ENCODE measurements at regions not wholly inside any gene's neighbourhood (a gene's known extent, or its start where the extent isn't known, plus 50 kb on each side); places are given as distances from the start of the nearest gene placed in this dataset.
"Not testable (repeated sequence)": the region's sequence is repeated elsewhere in the genome, so short reads cannot be mapped to it uniquely, and the experiment has no call there.

DNA sequence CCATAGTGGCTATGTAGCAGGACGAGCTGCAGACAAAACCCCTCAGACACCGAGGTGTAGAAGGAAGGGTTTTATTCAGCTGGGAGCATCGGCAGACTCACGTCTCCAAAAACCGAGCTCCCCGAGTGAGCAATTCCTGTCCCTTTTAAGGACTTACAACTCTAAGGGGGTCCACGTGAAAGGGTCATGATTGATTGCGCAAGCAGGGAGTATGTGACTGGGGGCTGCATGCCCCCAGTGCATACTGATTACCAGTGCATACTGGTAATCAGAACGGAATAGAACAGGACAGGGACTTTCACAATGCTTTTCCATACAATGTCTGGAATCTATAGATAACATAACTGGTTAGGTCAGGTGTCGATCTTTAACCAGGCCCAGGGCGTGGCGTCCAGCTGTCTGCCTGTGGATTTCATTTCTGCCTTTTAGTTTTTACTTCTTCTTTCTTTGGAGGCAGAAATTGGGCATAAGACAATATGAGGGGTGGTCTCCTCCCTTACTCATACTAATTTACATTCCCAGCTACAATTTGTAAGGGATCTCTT lies 447.3 kb downstream of the OTOL1 start:
- intact Hi-C loops (cut with DNase I); ATAC-seq; DNase-seq (ENCODE audit: missing footprints): not testable (repeated sequence)

DNA sequence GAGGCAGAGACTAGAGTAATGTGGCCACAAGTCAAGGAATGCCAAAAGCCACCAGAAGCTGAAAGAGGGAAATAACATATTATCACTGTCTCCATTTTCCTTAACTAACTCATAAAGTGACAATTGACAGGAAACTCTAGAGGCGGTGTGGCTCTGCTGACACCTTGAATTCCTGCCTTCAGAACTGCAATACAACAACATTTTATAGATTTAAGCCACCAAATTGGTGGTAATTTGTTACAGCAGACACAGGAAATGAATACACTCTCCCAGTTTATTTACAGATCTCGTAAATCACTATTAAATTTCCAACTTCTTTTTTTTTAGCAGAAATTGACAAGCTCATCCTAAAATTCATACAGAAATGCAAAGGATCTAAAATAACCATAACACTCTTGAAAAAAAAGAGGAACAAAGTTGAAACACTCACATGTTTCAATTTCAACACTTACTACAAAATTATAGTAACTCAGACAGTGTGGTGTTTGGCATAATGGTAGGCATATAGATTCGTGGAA lies 449.9 kb downstream of the OTOL1 start:
- ATAC-seq, result no peak
- intact Hi-C loops (cut with DNase I), result no loop called here
- DNase-seq (ENCODE audit: missing footprints), result no peak

DNA sequence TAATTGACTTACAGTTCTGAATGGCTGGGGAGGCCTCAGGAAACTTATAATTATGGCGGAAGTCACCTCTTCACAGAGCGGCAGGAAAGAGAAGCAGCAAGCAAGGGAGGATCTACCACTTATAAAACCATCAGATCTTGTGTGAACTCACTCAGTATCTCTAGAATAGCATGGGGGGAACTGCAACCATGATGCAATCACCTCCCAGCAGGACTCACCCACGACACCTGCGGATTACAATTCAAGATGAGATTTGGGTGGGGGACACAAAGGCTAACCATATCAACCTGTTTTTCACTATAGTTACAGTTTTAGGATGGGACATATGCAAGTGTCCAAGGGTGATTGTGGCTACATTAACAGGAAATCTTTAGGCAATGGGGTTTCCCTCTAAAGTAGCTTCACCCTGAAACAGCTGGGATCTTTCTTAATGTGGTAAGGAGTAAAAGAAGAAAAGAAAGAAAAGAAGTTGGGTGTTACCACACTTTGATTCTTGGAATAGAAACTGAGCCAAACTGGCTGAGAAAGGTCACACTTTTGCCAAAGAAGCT lies 453.8 kb downstream of the OTOL1 start:
- DNase-seq (ENCODE audit: missing footprints), result no peak
- no peak for ATAC-seq
- intact Hi-C loops (cut with DNase I), result no loop called here

DNA sequence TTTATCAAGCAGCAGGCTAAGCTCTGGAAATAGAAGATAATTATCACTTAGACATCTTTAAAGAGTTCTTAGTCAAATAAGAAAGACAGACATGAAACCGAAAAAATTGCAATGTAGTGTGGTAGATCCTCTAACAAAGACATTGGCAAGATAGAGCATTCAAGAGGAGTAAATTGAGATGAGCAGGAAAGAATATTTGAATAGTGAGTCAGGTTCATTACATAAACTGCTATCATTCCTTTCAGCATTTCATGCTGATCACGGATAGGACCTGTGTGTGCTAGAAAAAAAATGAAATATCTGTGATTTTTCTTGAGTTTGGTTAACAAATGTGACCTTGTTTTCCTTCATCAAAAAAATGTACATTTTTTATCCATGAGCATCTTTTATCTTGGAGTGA lies 460.9 kb downstream of the OTOL1 start:
- intact Hi-C loops (cut with DNase I), result no loop called here
- no peak for ATAC-seq
- DNase-seq (ENCODE audit: missing footprints), result no peak

DNA sequence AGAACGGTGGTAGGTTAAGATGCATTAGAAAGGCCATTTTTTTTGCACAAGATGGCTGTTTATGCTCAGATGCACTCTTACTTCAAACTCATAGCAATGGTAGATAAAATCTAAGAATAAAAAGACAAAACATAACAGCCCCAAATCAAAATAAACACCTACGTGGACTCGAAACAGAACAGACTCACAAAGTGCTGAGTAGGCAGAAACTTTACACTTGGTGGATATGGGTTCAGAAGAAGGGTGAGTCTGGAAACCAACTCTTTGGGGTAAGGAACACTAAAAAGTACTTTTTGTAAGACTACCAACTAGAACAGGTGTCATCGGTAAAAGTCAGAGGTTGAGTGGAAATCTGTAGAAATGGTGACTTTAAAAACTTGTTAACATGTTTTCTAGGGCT lies 468.2 kb downstream of the OTOL1 start:
- ATAC-seq (no peak), DNase-seq (ENCODE audit: missing footprints) (no peak)
- intact Hi-C loops (cut with DNase I), result no loop called here

DNA sequence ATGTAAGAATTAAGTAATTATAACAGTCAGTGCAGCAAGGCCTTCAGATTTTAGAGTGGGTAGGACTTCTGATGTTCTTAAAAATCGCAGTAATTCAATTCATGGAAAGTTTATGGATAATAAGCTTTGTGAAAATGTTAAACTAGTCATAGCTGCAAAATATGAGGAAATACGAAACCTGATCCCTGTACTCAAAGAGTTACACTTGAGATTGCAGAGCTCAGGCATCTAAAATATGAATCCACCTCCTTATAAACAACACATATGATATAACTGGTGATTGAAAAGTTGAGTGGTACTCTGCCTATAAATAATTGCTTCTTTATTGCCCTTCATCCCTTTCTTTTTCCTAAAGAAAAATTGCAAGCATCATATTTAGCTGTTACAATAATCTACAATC lies 473.3 kb downstream of the OTOL1 start:
- intact Hi-C loops (cut with DNase I), result no loop called here
- DNase-seq (ENCODE audit: missing footprints) (no peak), ATAC-seq (no peak)

DNA sequence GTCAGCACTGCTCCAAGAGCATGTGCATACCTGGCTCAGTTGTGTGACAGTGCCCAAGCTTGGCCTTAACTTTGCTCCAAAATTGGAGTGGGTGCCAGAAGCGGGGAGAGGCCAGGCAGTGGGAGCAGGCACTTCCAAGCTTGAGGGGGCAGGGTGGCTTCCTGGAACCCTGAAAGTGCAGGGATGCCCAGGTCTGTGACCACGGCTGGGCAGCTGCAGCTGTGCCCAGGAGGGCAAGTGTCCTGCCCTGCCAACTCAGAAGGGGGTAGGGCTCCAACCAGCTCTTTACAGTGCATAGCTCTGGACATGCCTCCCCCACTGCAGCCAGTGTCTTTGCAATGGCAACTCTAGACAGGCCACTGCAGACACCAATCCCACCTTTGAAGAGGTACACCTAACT lies 478.6 kb downstream of the OTOL1 start:
- intact Hi-C loops (cut with DNase I), result no loop called here
- ATAC-seq (no peak), DNase-seq (ENCODE audit: missing footprints) (no peak)

DNA sequence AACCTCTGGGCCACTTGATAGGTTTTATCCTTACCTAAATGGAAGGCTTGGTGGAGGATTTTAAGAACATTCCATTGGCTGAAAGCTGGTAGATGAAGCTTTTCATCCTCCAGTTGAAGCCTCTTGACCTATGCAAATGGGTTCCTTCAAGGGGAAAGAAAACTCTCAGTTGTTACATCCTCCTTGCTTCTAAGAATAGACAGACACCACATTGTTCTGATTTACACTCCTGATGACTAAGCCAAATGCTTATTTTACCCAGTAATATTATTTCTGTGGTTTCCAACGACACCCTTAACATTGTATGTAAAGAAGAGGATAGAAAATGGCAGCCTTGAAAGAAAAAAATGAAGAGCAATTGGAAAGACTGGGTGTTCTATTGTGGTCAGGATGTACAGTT lies 480.5 kb downstream of the OTOL1 start:
- ATAC-seq, result no peak
- intact Hi-C loops (cut with DNase I), result no loop called here
- no peak for DNase-seq (ENCODE audit: missing footprints)

DNA sequence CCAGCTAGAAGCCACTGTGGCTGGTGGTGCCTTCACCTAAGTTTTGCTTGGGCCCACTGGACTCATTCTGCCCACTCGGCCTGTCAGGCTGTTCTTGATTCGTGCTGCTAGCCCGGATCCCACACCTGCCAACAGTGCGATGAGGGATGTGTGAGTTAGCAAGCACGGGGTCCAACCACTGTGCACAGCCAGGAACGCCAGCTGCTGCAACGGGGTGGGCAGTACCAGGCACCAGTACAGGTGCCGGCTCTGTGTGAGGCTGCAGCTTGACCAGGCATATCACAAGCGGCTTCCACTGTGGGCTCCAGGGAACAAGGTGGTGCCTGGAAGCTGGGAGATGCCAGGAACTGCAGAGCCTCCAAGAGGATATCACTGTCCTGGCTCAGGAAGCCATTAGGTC lies 481.2 kb downstream of the OTOL1 start:
- intact Hi-C loops (cut with DNase I), result no loop called here
- DNase-seq (ENCODE audit: missing footprints) (no peak), ATAC-seq (no peak)

DNA sequence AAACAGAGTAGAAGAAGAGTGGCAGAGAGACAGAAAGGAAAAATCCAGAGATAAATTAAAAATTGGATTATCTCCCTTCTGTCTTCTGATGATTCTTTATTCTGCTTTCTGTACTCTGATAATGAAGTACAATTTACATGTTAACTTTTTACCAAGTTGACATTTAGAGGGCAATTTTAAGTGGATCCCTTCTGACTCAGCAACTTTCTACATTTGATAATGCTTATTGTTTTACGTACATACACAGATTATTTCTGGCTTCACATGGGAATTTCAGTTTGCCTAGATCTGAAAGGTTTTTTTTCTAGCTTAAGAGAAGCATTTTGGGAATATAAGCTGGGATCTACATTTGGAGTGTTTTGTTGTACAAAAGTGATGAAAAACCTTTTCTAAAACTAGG lies 491.3 kb downstream of the OTOL1 start:
- ATAC-seq (no peak), DNase-seq (ENCODE audit: missing footprints) (no peak)
- intact Hi-C loops (cut with DNase I), result no loop called here

DNA sequence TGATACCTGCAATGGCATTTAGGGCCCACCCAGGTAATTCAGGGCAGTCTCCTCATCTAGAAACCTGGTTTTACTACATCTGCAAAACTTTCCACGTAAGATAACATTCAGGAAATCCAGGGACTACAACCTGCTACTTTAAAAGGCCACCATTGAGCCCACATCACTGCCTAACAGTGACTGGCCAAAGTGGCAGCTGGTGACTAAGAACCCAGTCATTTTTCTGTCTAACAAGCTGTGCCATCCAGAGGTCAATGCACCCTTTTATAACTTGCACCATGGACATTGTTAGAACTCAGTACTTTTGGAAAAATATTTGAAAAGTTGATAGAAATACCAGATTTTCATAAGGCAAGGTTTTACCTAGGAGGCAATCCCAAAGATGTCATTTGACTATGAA lies 492.4 kb downstream of the OTOL1 start:
- DNase-seq (ENCODE audit: missing footprints) (no peak), ATAC-seq (no peak)
- intact Hi-C loops (cut with DNase I), result no loop called here

DNA sequence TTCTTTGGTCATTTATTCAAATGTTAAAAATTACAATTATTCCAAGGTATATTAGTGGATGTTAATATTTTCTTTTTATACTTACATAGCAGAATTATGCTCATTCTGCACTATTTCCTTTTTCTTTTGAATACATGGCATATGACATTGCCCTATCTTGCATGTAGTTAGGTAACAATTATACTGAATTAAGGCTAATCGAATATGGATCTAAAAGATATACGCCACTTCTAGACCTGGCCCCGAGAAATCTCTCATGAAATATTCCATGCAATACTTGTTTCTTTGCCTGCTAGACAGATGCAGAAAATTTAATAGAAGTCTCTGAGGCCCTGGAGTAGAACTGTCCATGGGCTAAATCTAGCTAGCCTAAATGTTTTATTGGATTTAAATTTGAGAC lies 493.4 kb downstream of the OTOL1 start:
- intact Hi-C loops (cut with DNase I), result no loop called here
- no peak for ATAC-seq
- DNase-seq (ENCODE audit: missing footprints), result no peak

DNA sequence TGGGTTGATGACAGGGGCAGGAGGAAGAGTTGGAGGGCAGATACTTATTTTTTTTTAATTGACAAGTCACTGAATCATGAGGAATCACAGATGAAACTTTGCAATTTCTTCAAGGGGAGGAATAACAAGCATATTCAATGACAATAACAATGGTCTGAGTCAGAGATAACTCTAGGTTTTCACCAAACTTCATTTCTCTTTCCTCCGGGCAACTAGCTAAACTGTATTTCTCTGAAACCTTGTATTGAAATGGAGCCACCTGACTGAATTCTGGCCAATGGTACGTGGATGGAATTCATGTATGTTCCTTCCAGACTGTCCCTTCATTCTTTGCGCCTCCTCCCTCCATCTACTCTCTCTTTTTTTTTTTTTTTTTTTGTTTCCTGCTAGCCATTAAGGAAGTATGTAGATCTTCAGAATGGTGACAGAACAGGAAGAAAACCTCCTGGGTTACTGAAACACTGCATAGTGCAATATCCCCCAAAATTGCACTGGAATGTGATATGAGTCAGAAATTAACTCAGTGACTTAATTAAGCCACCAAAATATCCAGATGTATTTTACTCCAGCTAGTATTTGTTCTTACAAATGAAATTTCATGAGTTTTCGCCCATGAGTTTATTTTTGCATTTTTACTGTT lies 495.4 kb downstream of the OTOL1 start:
- ATAC-seq (no peak), DNase-seq (ENCODE audit: missing footprints) (no peak)
- intact Hi-C loops (cut with DNase I), result no loop called here

DNA sequence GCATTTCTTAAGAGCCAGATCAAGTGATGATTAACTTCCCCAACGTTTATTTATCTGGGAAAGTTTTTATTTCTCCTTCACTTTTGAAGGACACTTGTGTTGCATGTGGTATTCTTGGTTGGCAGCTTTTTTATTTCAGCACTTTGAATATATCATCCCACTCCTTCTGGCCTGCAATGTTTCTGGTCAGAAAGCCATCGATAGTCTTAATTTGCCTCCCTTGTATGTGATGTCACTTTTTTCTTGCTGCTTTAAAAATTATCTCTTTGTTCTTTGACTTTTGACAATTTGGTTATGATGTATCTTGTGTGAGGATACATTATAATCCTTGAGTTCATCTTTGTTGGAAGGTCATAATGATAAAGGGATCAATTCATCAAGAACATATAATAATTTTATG lies 503.2 kb downstream of the OTOL1 start:
- intact Hi-C loops (cut with DNase I), result no loop called here
- ATAC-seq (no peak), DNase-seq (ENCODE audit: missing footprints) (no peak)

DNA sequence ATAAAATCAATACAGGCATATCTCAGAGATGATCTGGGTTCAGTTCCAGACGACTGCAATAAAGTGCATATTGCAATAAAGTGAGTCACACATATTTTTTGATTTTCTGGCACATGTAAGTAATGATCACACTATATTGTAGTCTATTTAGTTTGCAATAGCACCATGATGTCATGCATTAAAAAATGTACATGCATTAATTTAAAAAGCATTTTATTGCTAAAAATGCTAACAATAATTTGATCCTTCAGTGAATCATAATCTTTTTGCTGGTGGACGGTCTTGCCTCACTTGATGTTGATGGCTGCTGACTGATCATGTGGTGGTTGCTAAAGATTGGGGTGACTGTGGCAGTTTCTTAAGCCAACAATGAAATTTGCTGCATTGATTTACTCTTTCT lies 511.1 kb downstream of the OTOL1 start:
- DNase-seq (ENCODE audit: missing footprints) (no peak), ATAC-seq (no peak)
- intact Hi-C loops (cut with DNase I), result no loop called here

DNA sequence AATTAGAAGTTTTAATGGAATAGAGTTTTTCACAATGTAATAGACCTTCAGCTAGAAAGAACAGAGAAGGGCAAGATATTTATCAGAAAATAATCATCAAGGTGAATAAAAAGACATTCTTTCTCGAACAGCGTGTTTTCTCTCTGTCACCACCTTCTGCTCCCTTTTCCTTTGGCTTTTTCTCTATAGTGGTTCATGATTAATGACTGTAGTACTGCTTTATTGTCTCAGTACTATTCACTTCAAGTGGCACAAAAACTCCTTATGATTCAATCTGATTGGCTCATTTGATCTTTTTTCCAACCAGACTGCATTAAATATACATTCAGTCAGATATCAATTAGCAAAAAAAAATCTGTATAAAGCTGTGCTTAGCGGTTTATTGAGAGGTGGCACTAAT lies 516.0 kb downstream of the OTOL1 start:
- intact Hi-C loops (cut with DNase I), result no loop called here
- ATAC-seq, result no peak
- DNase-seq (ENCODE audit: missing footprints), result no peak

DNA sequence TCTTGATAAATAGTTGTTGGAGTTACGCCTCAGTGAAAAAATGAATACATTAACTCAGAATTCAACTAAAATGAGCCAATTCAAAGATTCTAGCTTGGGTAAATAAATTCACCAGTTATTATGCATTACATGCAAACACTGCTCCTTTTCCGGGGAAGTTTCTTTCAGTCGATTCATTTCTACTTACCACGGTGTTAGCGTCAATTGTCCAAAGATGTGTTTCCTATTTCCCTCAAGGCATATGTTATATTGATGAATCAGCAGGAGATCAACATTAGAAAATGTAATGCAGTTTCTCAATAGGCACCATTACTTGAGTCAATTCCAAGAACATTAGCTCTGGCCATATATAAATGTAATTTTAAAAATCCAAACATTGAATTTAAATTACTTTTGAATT lies 517.7 kb downstream of the OTOL1 start:
- ATAC-seq, result no peak
- no peak for DNase-seq (ENCODE audit: missing footprints)
- intact Hi-C loops (cut with DNase I), result no loop called here

DNA sequence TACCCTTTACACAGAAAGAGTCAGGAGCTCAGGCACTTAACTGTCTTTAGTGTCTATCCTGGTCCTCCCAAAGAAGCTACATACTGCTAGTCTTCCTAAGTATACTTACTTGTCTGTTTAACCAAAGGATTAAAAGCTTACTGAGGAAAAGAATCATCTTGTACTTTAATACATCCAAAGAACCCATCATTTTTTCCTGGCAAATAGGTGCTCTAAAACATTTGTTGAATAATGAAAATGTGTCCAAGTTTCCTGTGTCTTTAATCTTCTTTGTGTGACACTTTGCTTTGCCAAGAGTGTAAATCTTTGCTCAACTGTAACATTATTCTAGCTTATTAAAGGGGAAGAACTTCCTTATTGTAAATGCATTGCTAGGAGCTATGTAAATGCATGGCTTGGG lies 519.2 kb downstream of the OTOL1 start:
- intact Hi-C loops (cut with DNase I), result no loop called here
- DNase-seq (ENCODE audit: missing footprints), result no peak
- ATAC-seq, result no peak

DNA sequence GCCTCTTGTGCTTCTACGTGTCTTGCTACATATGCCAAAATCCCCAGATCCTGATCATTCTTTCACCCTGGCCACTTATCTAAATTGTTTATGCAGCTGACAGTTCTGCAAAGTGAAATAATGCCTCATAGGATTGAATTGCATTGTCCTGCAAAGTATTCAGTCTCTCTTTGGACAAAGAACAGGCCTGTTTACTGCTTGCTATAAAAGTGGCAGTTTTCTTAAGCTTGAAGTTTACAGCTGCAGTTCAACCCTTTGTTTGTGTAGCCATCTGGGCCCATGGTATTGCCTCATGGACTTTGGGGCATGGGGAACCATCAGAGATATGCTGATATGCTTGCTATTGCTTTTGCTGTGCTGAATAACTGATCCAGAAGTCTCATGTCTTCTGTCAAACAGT lies 523.2 kb downstream of the OTOL1 start:
- no peak for DNase-seq (ENCODE audit: missing footprints)

DNA sequence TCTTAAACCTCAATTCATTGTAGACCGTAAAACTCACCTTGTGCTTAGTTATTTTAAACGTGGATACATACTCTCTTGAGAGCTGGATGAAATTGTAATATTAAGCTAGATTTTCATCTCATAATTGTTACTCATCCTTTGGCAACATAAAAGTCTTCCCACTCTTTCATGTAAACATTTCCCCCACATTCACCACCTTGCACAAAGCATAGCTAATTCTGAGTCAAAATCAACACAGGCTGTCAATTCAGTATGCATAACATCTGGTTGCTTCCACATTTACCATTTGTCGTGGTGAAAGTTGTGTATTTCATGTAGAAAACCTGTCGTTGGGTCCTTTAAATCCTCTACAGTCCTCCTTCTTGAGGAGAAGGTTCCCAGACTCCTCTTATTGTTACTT lies 524.6 kb downstream of the OTOL1 start:
- intact Hi-C loops (cut with DNase I), result no loop called here
- no peak for ATAC-seq
- DNase-seq (ENCODE audit: missing footprints), result no peak

More for the DNA sequence above, 523.2 kb downstream of the OTOL1 start:
- no peak for ATAC-seq
- intact Hi-C loops (cut with DNase I), result no loop called here

DNA sequence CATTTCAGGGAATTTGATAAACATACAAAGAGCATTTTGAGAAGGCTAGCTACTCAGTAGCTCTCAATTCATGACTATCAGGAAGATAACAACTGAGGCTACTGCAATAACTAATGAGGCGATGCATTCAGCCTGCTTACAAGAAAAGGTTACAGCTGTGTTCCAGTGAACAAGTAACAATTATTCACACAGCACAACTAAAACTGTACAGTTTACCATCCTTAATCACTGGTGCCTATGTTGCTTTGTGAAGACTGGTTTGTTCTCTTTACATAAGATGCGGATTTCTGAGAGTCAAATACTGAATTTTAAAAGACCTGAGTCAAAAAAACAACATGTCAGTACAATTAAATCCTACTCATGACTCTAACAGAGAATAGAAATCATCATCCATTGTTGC lies 526.3 kb downstream of the OTOL1 start:
- intact Hi-C loops (cut with DNase I), result no loop called here
- DNase-seq (ENCODE audit: missing footprints) (no peak), ATAC-seq (no peak)

All from Right ventricle myocardium inferior (tissue), 1 donor.